Neuronal stem cell (in vitro differentiated cells): ENCODE measurements at regions not wholly inside any gene's neighbourhood (a gene's known extent, or its start where the extent isn't known, plus 50 kb on each side); places are given as distances from the start of the nearest gene placed in this dataset.

Experiments used
- DNase-seq: peaks from one replicate; pipeline ENCODE4 v3.0.0-alpha.2; 2013; ENCODE audit warnings: low spot score
- H2AFZ ChIP-seq: one replicate; pipeline ENCODE4 v1.6.1; 2013; ENCODE audit warnings: mild to moderate bottlenecking, low read length, inconsistent platforms
- H2AK5ac ChIP-seq: 2 replicates; pipeline ENCODE4 v1.6.1; 2013; ENCODE audit warnings: low read depth, mild to moderate bottlenecking, inconsistent platforms, low read length, moderate library complexity, mixed read lengths
- H2BK120ac ChIP-seq: 2 replicates; pipeline ENCODE4 v1.6.1; 2013; ENCODE audit warnings: low read depth, mild to moderate bottlenecking, inconsistent platforms, low read length, moderate library complexity, mixed read lengths
- H2BK12ac ChIP-seq: one replicate; pipeline ENCODE4 v1.6.1; 2013; ENCODE audit warnings: low read length, inconsistent platforms
- H2BK15ac ChIP-seq: 2 replicates; pipeline ENCODE4 v1.6.1; 2013; ENCODE audit warnings: mild to moderate bottlenecking, low read length, inconsistent platforms, mixed read lengths
- H2BK5ac ChIP-seq: one replicate; pipeline ENCODE4 v1.6.1; 2013; ENCODE audit warnings: inconsistent platforms, mild to moderate bottlenecking, low read length, moderate library complexity
- H3K14ac ChIP-seq: one replicate; pipeline ENCODE4 v1.6.1; 2013; ENCODE audit warnings: low read length, inconsistent platforms
- H3K18ac ChIP-seq: 2 replicates; pipeline ENCODE4 v1.6.1; 2013; ENCODE audit warnings: low read length, inconsistent platforms
- H3K23ac ChIP-seq: 2 replicates; pipeline ENCODE4 v1.6.1; 2013; ENCODE audit warnings: low read depth, mild to moderate bottlenecking, mixed read lengths, low read length, inconsistent platforms; ENCODE audit not compliant: poor library complexity
- H3K27ac ChIP-seq: replicated peaks from 3 replicates; pipeline ENCODE4 v1.5.1; 2013; ENCODE audit warnings: low read length, inconsistent platforms
- H3K27me3 ChIP-seq, 3 experiments: 2 replicates each; pipeline ENCODE4 v1.6.1; 2013; ENCODE audit warnings: low read length in 3 of 3, mild to moderate bottlenecking in 2 of 3, inconsistent platforms in 1 of 3, low read depth in 1 of 3, mixed read lengths in 1 of 3, moderate library complexity in 1 of 3; ENCODE audit not compliant: control insufficient read depth in 3 of 3, insufficient read depth in 3 of 3
- H3K36me3 ChIP-seq, 2 donors: replicated peaks in 1 of 2; 2 replicates each; pipeline ENCODE4 v1.6.1; 2013; ENCODE audit warnings: low read length in 2 of 2; ENCODE audit not compliant: control insufficient read depth in 2 of 2, insufficient read depth in 2 of 2
- H3K4ac ChIP-seq: 2 replicates; pipeline ENCODE4 v1.6.1; 2013; ENCODE audit warnings: inconsistent platforms, mild to moderate bottlenecking, low read length, moderate library complexity
- H3K4me1 ChIP-seq, 2 donors: 1 replicate in 1 of 2; 2 replicates in 1 of 2; pipeline ENCODE4 v1.6.1; 2013; ENCODE audit warnings: low read length in 2 of 2, low read depth in 1 of 2; ENCODE audit not compliant: control insufficient read depth in 2 of 2, insufficient read depth in 1 of 2
- H3K4me2 ChIP-seq: one replicate; pipeline ENCODE4 v1.6.1; 2013; ENCODE audit warnings: mild to moderate bottlenecking, low read length, inconsistent platforms; ENCODE audit not compliant: insufficient read depth, poor library complexity, severe bottlenecking
- H3K4me3 ChIP-seq, 2 donors: 2 replicates each; pipeline ENCODE4 v1.5.1; 2013; ENCODE audit warnings: low read length in 2 of 2, mild to moderate bottlenecking in 2 of 2, inconsistent platforms in 1 of 2, moderate library complexity in 1 of 2
- H3K79me1 ChIP-seq: one replicate; pipeline ENCODE4 v1.6.1; 2013; ENCODE audit warnings: low read depth, mild to moderate bottlenecking, inconsistent platforms, low read length, moderate library complexity
- H3K9ac ChIP-seq: one replicate; pipeline ENCODE4 v1.6.1; 2013; ENCODE audit warnings: mild to moderate bottlenecking, low read depth, low read length, inconsistent platforms; ENCODE audit not compliant: poor library complexity
- H3K9me3 ChIP-seq, 2 donors: replicated peaks in 1 of 2; 2 replicates each; pipeline versions ENCODE3 to v1.6.1; 2013; ENCODE audit warnings: low read length in 2 of 2, mild to moderate bottlenecking in 2 of 2, inconsistent platforms in 1 of 2, low read depth in 1 of 2, mixed read lengths in 1 of 2, moderate library complexity in 1 of 2; ENCODE audit not compliant: control insufficient read depth in 2 of 2, insufficient read depth in 1 of 2
- H4K8ac ChIP-seq: one replicate; pipeline ENCODE4 v1.6.1; 2013; ENCODE audit warnings: low read depth, mild to moderate bottlenecking, inconsistent platforms, low read length, moderate library complexity
- H4K91ac ChIP-seq: one replicate; pipeline ENCODE4 v1.6.1; 2013; ENCODE audit warnings: low read length, low read depth, mild to moderate bottlenecking, inconsistent platforms; ENCODE audit not compliant: poor library complexity
- WGBS, 2 donors: extraction: QIAGEN DNeasy Blood & Tissue Kit; methylation state at CpG; one replicate each; pipeline ENCODE4 v1.1.7; 2013; ENCODE audit warnings: missing lambda C conversion rate in 2 of 2, mixed read lengths in 1 of 2; ENCODE audit not compliant: insufficient read length in 2 of 2, insufficient replicate concordance in 1 of 2; ENCODE audit errors: extremely low coverage in 2 of 2; 5-methylcytosine and 5-hydroxymethylcytosine counted together

DNA sequence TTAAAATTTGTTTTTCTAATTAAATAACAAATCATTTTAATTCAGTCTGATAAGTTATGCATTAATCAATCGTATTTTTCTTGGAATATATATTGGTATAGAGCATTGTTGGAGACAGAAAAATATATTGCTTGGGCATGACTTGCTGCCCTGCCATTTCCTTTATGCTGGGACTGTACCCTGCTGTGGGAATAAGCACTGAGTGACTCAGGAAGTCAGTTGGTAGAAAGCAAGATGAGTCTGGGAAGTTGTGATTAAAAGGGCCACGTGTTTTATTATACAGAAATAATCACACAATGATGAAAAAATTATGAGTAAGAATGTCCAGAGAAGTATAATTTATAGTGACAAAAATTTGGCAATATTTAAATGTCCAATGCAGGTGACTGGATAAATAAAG, 139.5 kb downstream of the KIF18A start:
- H2BK15ac ChIP-seq = no peak overlapping the region
- H4K91ac ChIP-seq = no peak overlapping the region
- H3K9me3 ChIP-seq = no peaks in the 10 kb centered on the region
- WGBS, 2 donors = no CpG with 5 or more reads among the region's 2 CpGs
- H3K4me1 ChIP-seq = no peaks in the 10 kb centered on the region
- H3K79me1 ChIP-seq = no peaks in the 10 kb centered on the region
- no peak overlapping the region for H3K18ac ChIP-seq
- no peaks in the 10 kb centered on the region for H3K36me3 ChIP-seq
- no peak overlapping the region for H2BK5ac ChIP-seq
- no peak overlapping the region for H3K9ac ChIP-seq
- H3K27ac ChIP-seq = no peak overlapping the region
- no peak overlapping the region for H3K4me2 ChIP-seq
- DNase-seq = no peak
- no peak overlapping the region for H4K8ac ChIP-seq
- no peak overlapping the region for H3K14ac ChIP-seq
- no peak overlapping the region for H3K23ac ChIP-seq
- H2AK5ac ChIP-seq = no peak overlapping the region
- H3K4ac ChIP-seq = no peak overlapping the region
- H2BK12ac ChIP-seq = no peak overlapping the region
- H3K27me3 ChIP-seq = no peaks in the 10 kb centered on the region
- H2AFZ ChIP-seq = no peak overlapping the region
- H3K4me3 ChIP-seq = no peak overlapping the region
- H2BK120ac ChIP-seq = no peak overlapping the region

DNA sequence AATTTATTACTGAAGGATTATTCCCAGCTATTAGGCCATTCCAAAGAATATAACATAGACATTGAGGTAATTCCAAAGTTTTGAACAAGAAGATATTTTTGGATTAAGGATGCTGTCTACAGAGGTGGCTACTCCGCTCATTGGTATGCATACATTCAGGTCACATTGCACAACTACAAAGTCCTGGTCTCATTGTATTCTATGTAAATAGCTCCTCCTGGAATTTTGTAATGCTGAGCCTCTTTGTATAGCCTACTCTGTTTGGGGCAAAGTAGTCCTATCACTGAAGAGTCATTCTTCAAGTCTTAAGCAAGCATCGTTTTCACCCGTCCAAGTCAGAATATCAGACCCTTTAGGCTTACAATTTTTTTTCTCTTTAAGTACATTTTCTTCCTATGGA, 142.4 kb downstream of the KIF18A start:
- Histone ChIP-seq H3K9me3 (no peaks in the 10 kb centered on the region), H2AK5ac (no peak overlapping the region), H3K79me1 (no peaks in the 10 kb centered on the region), H3K4ac (no peak overlapping the region), H2BK12ac (no peak overlapping the region), H3K36me3 (no peaks in the 10 kb centered on the region), H3K23ac (no peak overlapping the region), H2BK15ac (no peak overlapping the region), H3K4me3 (no peak overlapping the region), H3K9ac (no peak overlapping the region), H2BK5ac (no peak overlapping the region), H3K4me1 (peaks cover 0 to 2% of the 10 kb centered on the region in 2 donors), H3K18ac (no peak overlapping the region), H4K8ac (no peak overlapping the region), H2AFZ (no peak overlapping the region), H2BK120ac (no peak overlapping the region), H3K14ac (no peak overlapping the region), H3K4me2 (no peak overlapping the region), H3K27ac (no peak overlapping the region), H4K91ac (no peak overlapping the region), H3K27me3 (no peaks in the 10 kb centered on the region)
- DNase-seq = peak; percentile 23
- no CpG with 5 or more reads among the region's 3 CpGs for WGBS, 2 donors

DNA sequence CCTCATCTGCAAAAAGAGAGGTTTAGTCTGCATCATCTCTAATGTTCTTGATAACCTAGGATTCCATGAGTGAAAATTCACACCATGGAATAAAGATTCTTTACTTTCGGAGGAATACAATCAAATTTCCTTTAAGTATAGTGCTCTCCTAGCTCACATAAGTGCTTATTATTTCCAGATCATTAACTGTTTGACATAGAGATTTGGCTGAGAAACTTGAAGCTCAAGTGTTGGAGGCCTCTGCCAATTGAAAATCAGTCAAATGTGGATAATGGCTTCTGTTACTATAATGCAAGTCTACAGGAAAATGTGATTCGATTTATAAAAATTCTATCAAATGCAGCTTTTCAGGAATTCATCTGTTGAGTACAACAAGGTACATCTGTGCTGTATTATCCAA, 144.6 kb downstream of the KIF18A start:
- Histone ChIP-seq H3K36me3 (no peaks in the 10 kb centered on the region), H2AFZ (no peak overlapping the region), H2BK5ac (no peak overlapping the region), H3K4me2 (no peak overlapping the region), H4K91ac (no peak overlapping the region), H3K9me3 (no peaks in the 10 kb centered on the region), H3K4me3 (no peak overlapping the region), H3K18ac (no peak overlapping the region), H2AK5ac (no peak overlapping the region), H2BK15ac (no peak overlapping the region), H3K23ac (no peak overlapping the region), H3K79me1 (no peaks in the 10 kb centered on the region), H3K27ac (no peak overlapping the region), H3K4ac (no peak overlapping the region), H3K27me3 (no peaks in the 10 kb centered on the region), H2BK12ac (no peak overlapping the region), H3K4me1 (peaks cover 0 to 2% of the 10 kb centered on the region in 2 donors), H4K8ac (no peak overlapping the region), H2BK120ac (no peak overlapping the region), H3K9ac (no peak overlapping the region), H3K14ac (no peak overlapping the region)
- WGBS, 2 donors = no CpG with 5 or more reads among the region's 2 CpGs
- DNase-seq = no peak

DNA sequence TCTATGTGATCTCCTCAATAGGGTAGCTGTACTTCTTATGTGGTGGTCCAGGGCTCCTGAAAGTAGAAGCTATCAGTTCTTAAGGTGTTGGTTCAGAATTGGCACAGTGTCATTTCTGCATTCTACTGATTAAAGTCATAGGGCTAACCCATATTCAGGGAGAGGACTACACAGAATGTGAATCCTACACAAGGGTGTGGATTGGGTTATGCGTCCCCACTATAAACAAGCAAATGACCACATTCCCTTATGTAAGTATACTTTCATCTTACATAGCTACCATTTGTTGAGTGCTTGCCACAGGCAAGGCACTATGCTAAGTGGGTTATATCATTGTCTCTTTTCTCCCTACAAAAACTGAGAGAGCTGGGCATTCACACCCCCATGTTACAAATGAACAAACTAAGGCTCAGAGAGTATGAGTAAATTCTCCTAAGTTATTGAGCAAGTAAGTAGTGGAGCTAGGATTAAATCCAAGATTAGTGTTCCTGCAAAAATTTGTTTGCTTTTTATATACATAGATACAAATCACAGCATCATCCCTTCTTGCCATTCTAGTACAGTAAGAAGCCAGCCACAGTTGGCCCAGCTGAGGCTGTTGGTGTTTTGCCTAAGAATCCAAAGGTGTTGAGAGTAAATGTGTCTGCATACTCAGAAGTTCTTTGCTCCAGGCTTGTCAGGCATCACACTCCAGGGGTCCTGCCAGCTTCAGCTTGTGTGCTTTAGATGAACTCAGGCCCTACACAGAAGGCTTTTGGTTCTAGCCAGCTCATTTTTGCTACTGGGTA, 157.8 kb downstream of the KIF18A start:
- Histone ChIP-seq H3K27me3 (peaks cover 0 to 8% (median 0%) of the 10 kb centered on the region in 3 experiments), H3K4me2 (no peak overlapping the region), H2BK5ac (no peak overlapping the region), H3K4ac (no peak overlapping the region), H2BK12ac (no peak overlapping the region), H2AFZ (no peak overlapping the region), H4K91ac (no peak overlapping the region), H4K8ac (no peak overlapping the region), H3K9ac (no peak overlapping the region), H2BK15ac (no peak overlapping the region), H3K27ac (no peak overlapping the region), H3K23ac (no peak overlapping the region), H3K4me1 (no peaks in the 10 kb centered on the region), H2AK5ac (no peak overlapping the region), H3K14ac (no peak overlapping the region), H3K4me3 (no peak overlapping the region), H3K36me3 (no peaks in the 10 kb centered on the region), H3K9me3 (no peaks in the 10 kb centered on the region), H3K79me1 (no peaks in the 10 kb centered on the region), H2BK120ac (no peak overlapping the region), H3K18ac (no peak overlapping the region)
- no peak for DNase-seq
- WGBS, 2 donors = no CpG with 5 or more reads among the region's 1 CpG
